Tibial nerve (tissue), 4 donors: ENCODE measurements at regions not wholly inside any gene's neighbourhood (a gene's known extent, or its start where the extent isn't known, plus 50 kb on each side); places are given as distances from the start of the nearest gene placed in this dataset.

Experiments
- CTCF ChIP-seq, 5 experiments: fragments of 200-600 bp in 3 of 5; fragments of 450-650 bp in 2 of 5; sonication (generic) in 3 of 5; IDR thresholded peaks; one replicate each; pipeline ENCODE4 v1.5.1; 2016 to 2019; ENCODE audit warnings: antibody characterized with exemption in 5 of 5, mild to moderate bottlenecking in 3 of 5, moderate library complexity in 2 of 5
- EP300 ChIP-seq, 2 donors: sonication (generic); formaldehyde crosslinking; IDR thresholded peaks; one replicate each; pipeline ENCODE4 v1.6.1; 2017; ENCODE audit warnings: antibody characterized with exemption in 2 of 2, mild to moderate bottlenecking in 1 of 2
- POLR2A ChIP-seq, 2 donors: fragments of 450-650 bp; IDR thresholded peaks; one replicate each; pipeline ENCODE4 v1.6.1; 2017; ENCODE audit warnings: antibody characterized with exemption in 2 of 2, mild to moderate bottlenecking in 2 of 2, moderate library complexity in 2 of 2

- TF ChIP-seq CTCF (IDR thresholded peaks at IDR 0.05) (no peak), EP300 (IDR thresholded peaks at IDR 0.05) (no peak), POLR2A (IDR thresholded peaks at IDR 0.05) (no peak)
Measured at GRCh38 chr1:213371847-213372619, 321.0 kb downstream of the RPS6KC1 start.
